ENCODE measurements at regions not wholly inside any gene's neighbourhood (a gene's known extent, or its start where the extent isn't known, plus 50 kb on each side); places are given as distances from the start of the nearest gene placed in this dataset.

- no peaks in the 10 kb centered on the region for H3K9me3 ChIP-seq (replicated peaks; ENCODE audit: control insufficient read depth, insufficient read depth, low read length)
- H3K27ac ChIP-seq (ENCODE audit: insufficient read depth, low read depth, low read length): no peak overlapping the region
- DNase-seq (ENCODE audit: low read depth, low spot score): no peak
- CTCF ChIA-PET: no interaction called here
- H3K9me1 ChIP-seq (replicated peaks; ENCODE audit: control insufficient read depth, extremely low read depth, insufficient read depth, low read length): no peaks in the 10 kb centered on the region
- H2AFZ ChIP-seq (ENCODE audit: low read depth, low read length): no peak overlapping the region
- no peaks in the 10 kb centered on the region for H3K4me1 ChIP-seq (ENCODE audit: control insufficient read depth, extremely low read depth, insufficient read depth, low read length)
- H3K4me2 ChIP-seq (ENCODE audit: insufficient read depth, low read length): no peak overlapping the region
- no peak overlapping the region for H3K9ac ChIP-seq (replicated peaks; ENCODE audit: extremely low read depth, insufficient read depth, low read length)
- H3K4me3 ChIP-seq (replicated peaks in 1 of 3; ENCODE audit: insufficient read depth in 1 of 3, low read depth in 1 of 3, low read length in 3 of 3): no peak overlapping the region
- H4K20me1 ChIP-seq (replicated peaks; ENCODE audit: control insufficient read depth, extremely low read depth, insufficient read depth, low read length): no peaks in the 10 kb centered on the region
- no peaks in the 10 kb centered on the region for H3K36me3 ChIP-seq (ENCODE audit: control insufficient read depth in 2 of 2, extremely low read depth in 1 of 2, insufficient read depth in 2 of 2, low read length in 2 of 2)
- BruUV-seq (replicated peaks): no TSS peak
- TF ChIP-seq POLR2A (IDR thresholded peaks at IDR 0.05; ENCODE audit: low read depth, low read length) (no peak), FOS (IDR thresholded peaks at IDR 0.05; ENCODE audit: borderline replicate concordance, insufficient read depth, low read length) (no peak), EZH2 (IDR thresholded peaks at IDR 0.05; ENCODE audit: borderline replicate concordance, low read depth, low read length, severe bottlenecking) (no peak), JUN (IDR thresholded peaks at IDR 0.05; ENCODE audit: borderline replicate concordance, insufficient read depth, insufficient read length, low read depth) (no peak), CTCF (IDR thresholded peaks at IDR 0.05; ENCODE audit: extremely low read depth in 1 of 2, insufficient read depth in 1 of 2, low read depth in 1 of 2, low read length in 2 of 2) (no peak), GATA2 (IDR thresholded peaks at IDR 0.05; ENCODE audit: insufficient read depth, insufficient read length, low read depth, low read length) (no peak), MYC (IDR thresholded peaks at IDR 0.05; ENCODE audit: low read depth, low read length) (no peak), POLR2AphosphoS5 (IDR thresholded peaks at IDR 0.05; ENCODE audit: insufficient read depth, low read depth, low read length) (no peak), MAX (IDR thresholded peaks at IDR 0.05; ENCODE audit: insufficient read depth, insufficient read length) (no peak)
- intact Hi-C loops (cut with micrococcal nuclease) (no loop called here), dilution Hi-C loops (cut with MboI; ENCODE audit: extremely low pct_ligation_motif_present, low sequenced_read_pairs) (no loop called here)
- POLR2A ChIA-PET: no interaction called here
- FAIRE-seq: no peak
- H3K27me3 ChIP-seq (ENCODE audit: control insufficient read depth in 2 of 2, insufficient read depth in 2 of 2, low read length in 2 of 2): no peaks in the 10 kb centered on the region
- H3K79me2 ChIP-seq (ENCODE audit: control insufficient read depth, insufficient read depth, low read length): no peaks in the 10 kb centered on the region
Measured at GRCh38 chr11:59292611-59293010, 66.1 kb upstream of the OR5AN1 start.

All from endothelial cell of umbilical vein (primary cell).